ENCODE measurements at regions not wholly inside any gene's neighbourhood (a gene's known extent, or its start where the extent isn't known, plus 50 kb on each side); places are given as distances from the start of the nearest gene placed in this dataset.

GRCh38 chr2:167415068-167415467 is 526.8 kb downstream of the XIRP2 start:
- no peak for DNase-seq

GRCh38 chr2:167411367-167411766 is 523.1 kb downstream of the XIRP2 start:
- DNase-seq = no peak

- no peak for DNase-seq
Observed at GRCh38 chr2:167406558-167406957, 518.3 kb downstream of the XIRP2 start.

- no peak for DNase-seq
Observed at GRCh38 chr2:167404627-167405284, 516.5 kb downstream of the XIRP2 start.

DNA sequence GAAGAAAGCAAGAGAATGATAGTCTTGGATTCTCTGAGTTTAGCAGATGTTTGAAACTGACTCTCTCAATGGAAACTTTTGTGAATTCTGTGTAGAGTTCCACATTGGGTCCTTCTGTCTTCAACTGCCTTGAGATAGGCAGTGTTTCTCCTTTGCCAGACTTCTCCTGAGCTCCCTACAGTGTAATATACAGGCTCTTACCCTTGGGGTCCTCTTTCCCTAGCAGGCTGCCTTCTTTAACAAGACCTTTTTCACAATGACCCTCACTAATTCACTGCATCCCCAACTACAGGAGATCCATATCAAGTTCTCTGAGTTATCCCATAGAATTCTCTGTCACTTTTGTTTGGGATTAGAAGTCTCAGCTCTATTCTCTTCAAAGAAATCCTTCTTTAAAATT is 513.0 kb downstream of the XIRP2 start:
- no peak for DNase-seq

GRCh38 chr2:167400546-167400945 is 512.3 kb downstream of the XIRP2 start:
- DNase-seq = no peak

GRCh38 chr2:167398873-167399272 is 510.6 kb downstream of the XIRP2 start:
- DNase-seq = no peak

- no peak for DNase-seq
Observed at GRCh38 chr2:167388901-167389300, 500.6 kb downstream of the XIRP2 start.

DNA sequence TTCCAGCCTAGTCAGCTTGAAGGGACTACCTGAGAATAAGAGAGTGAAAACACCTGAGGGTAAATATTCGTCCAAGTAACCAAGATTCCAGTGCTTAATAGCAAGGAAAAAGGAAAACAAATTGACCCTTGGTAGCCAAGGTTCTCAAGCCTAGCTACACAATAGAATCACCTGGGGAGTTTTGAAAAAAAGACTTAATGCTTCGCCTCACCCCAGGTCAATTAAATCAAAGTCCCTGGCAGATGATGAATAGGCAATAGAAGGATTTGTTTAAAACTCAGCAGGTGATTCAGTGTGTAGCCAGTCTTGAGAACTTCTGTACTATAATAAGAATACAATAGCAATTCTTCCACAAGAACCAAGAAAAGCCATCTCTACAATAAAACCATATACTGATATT is 500.2 kb downstream of the XIRP2 start:
- no peak for DNase-seq

DNA sequence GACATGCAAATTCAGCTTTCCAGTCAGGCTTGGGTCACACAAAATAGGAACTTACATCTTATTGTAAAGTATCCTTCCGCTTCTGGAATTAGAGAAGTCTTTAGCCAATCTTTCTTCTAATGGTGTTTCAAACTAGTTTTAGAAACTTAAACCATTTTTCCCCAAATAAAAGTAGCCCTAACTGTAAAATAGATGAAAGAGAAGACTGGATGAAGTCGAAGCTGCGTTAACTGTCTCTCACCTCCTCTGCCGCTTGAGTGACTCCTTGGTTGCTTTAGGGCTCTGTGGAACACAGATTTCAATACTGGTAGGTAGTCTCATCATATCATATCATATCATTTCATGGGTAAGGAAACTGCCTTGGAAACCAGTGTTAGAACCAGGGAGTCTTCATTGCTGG is 498.4 kb downstream of the XIRP2 start:
- DNase-seq = no peak

- DNase-seq = no peak
Observed at GRCh38 chr2:167383610-167384194, 495.4 kb downstream of the XIRP2 start.

DNA sequence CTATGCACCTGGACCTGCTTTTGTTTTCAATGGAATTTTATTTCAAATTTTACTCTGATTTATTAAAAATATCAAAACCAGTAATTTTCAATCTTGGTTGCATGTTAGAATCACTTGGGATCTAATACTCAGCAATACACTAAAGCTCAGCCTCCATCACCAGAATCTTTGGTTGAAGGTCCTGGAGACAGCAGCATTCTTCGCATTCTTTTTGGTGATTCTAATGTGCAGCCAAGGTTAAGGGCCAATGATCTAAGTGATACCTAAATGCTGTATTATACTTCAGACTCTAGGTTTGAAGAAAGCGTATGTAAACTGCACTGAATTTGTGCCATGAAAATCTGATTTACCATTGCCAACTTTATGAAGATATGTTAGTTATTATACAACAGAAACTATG is 493.1 kb downstream of the XIRP2 start:
- DNase-seq = no peak

DNA sequence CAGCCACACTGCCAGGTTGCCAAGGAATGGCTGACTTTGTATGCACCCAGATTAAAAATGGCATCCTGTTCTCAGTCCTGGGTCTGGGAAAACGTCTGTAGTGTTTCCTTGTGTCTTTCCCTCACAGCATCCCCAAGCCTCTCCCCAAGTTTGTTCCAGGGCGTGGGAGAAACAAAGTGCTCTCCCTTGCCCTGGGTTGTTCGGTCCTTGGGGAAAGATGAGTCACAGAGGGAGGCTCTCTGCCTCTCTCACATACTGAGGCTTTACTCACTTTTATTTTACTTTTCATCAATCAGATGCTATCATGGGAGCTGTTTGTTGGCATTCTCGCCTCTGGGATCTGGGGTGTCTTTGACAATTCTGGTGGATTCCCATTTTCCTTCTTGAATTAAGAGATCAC is 492.3 kb downstream of the XIRP2 start:
- no peak for DNase-seq

GRCh38 chr2:167380094-167380493 is 491.8 kb downstream of the XIRP2 start:
- DNase-seq = no peak

DNA sequence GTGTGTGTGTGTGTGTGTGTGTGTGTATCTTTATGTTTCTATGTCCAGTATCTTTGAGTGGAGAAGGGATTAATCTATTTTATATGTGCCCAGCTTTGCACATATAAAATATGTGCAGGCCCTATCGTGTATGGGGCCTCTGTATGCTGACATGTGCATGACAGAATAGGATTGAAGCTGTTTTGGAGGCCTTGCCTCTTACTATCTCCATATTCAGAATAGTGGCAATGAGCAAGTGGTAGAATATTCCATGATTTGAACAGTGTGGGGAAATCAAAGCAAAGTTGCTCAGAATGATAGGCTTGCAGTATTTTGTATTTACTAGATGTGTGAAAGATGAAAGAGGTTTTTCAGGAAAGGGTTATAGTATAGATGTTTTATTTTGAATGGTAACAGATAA is 480.8 kb downstream of the XIRP2 start:
- no peak for DNase-seq

DNA sequence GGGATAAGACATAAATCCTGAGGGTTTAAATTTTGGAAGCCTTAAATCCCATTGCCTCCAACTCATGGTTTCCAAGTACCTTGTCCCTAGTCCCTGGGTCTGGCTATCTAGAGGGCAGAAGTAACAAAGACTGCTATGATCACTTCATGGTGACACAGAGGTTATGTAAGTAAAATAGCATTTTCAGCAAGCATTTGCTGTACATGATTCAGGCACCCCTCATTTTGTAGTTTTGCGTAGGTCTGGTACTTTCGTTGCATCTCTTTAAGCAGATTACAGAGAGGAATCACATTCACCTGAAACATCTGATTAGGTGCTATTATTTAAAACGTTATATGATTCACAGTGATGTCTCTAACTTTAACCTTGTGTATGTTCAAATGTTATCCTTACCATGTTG is 480.1 kb downstream of the XIRP2 start:
- no peak for DNase-seq

DNA sequence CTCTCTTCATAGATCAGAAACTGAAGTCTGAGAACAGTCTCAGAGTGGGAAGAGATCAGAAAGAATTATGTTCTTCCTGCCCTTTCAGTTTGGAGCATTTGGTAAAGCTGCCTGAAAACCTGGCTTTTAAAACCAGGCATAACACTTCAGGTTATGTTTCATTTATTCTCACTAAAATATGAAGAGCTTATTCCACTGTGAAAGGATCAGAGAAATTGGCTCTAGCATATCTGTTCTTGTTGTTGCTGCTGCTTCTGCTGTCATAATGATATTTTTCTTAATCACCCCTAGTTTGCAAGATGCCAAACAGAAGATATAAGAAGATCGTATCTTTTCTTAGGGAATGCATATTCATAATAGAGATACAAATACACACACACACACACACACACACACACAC is 476.9 kb downstream of the XIRP2 start:
- DNase-seq = no peak

DNA sequence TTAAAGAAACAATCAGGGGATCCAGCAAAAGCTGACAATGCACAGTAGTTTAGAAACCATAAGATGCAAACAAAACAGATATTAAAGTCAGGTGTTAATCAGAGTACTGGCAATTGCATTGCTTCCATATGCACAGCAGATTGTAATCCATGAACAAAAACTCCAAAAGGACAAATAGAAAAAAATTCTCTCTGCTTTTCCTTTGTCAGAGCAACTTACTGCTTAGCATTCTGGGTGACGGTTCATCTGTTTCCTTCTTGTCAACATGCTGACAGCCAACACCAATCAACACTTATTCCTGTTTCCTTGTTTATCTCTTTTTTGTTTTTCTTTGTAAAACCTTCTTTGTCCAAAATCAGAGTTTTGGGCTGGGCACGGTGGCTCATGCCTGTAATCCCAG is 473.1 kb downstream of the XIRP2 start:
- no peak for DNase-seq

GRCh38 chr2:167355821-167356220 is 467.5 kb downstream of the XIRP2 start:
- DNase-seq = no peak

DNA sequence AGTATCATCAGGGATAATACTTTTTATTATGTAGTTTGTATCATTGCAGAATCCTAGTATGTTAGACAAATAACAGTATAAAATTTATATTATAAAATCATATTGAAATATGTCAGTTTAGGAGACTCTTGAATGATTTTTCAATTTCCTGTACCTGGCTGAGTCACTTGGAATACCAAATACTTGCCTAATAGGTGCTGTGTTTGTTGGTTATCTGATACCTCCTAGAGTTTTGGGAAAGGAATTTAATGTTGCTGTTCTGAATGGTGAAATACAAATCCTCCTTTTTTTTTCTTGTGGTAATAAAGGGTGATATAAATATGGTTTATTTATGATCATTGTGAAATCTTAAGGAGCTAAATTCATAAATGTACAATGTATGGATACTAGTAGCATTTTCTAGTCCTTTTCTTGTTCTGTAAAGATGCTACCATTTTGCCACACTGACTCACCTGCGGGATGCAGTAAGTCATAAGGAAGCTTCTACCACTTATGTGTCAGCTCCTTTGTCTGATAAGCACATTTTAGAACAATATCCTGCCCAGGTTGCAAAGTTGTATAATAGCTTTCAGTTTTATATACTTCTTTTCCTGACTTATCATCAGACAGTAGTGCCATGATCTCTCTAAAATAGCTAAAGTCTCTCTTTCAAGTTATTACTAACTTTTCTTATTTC is 465.5 kb downstream of the XIRP2 start:
- DNase-seq = no peak

DNA sequence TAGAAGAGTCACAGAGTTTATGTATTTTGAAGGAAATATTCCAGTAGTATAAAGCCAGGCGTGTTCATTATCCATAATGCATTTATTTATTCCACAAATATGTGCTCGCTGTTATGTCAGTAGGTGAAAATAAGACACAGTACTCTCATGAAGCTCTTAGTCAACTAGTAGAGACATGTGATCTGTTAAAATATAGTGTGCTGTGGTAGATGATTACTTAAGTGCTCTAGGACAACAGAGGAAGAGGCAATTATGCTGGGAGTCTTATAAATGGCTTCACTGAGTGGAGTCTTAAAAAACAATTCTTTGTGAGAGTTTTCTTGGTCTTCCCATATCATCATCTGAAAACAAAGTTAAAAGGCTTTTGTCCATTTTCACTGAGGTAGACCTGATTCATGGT is 457.3 kb downstream of the XIRP2 start:
- DNase-seq = no peak

- no peak for DNase-seq
Observed at GRCh38 chr2:167342769-167343168, 454.5 kb downstream of the XIRP2 start.

DNA sequence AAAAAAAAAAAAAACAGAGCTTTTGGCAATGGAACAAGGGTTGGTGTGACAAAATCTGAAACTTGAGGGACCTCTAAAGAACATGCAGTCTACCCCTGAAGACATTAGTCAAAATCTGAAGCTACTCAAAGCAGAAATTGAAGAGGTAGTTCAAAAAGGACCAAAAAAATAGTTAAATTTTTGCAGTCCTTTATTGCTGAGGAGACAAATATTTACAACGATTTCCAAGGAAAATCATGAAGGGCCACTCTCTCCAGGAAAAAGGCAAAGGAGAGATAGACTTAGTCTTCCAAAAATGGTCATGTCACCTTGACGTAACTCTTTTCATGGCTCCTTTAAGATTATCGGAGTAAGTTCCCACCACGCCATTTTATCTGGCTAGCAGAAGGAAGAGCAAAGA is 452.0 kb downstream of the XIRP2 start:
- no peak for DNase-seq

- DNase-seq = no peak
Observed at GRCh38 chr2:167336213-167336612, 447.9 kb downstream of the XIRP2 start.

GRCh38 chr2:167335541-167335992 is 447.3 kb downstream of the XIRP2 start:
- DNase-seq = no peak
